Smooth muscle cell (in vitro differentiated cells): ENCODE measurements at regions not wholly inside any gene's neighbourhood (a gene's known extent, or its start where the extent isn't known, plus 50 kb on each side); places are given as distances from the start of the nearest gene placed in this dataset.
A peak's percentile ranks its signal among the peaks of the same experiment; 100 is the strongest.

Experiments
- DNase-seq: peaks from one replicate; lab custom pipeline; 2025; ENCODE audit not compliant: unreplicated experiment; lab: John Stamatoyannopoulos, UW
- H2AFZ ChIP-seq: fragments of 200-600 bp; sonication (generic); 2 replicates; pipeline ENCODE4 v1.6.0; 2016; ENCODE audit warnings: antibody characterized with exemption, low read depth, mild to moderate bottlenecking
- H3F3A ChIP-seq: fragments of 200-600 bp; sonication (generic); 2 replicates; pipeline ENCODE4 v1.6.0; 2017; ENCODE audit warnings: antibody characterized with exemption, low read depth
- H3K27ac ChIP-seq: fragments of 200-600 bp; sonication (generic); 2 replicates; pipeline ENCODE4 v1.5.1; 2016; ENCODE audit warnings: low read depth, mild to moderate bottlenecking
- H3K27me3 ChIP-seq: fragments of 200-600 bp; sonication (generic); 2 replicates; pipeline ENCODE4 v1.6.1; 2016; ENCODE audit warnings: low read depth, mild to moderate bottlenecking
- H3K36me3 ChIP-seq: fragments of 200-600 bp; sonication (generic); 2 replicates; pipeline ENCODE4 v1.5.1; 2016; ENCODE audit warnings: low read depth
- H3K4me1 ChIP-seq: fragments of 200-600 bp; sonication (generic); 2 replicates; pipeline ENCODE4 v1.5.1; 2016; ENCODE audit warnings: low read depth
- H3K4me2 ChIP-seq: fragments of 200-600 bp; sonication (generic); 2 replicates; pipeline ENCODE4 v1.6.0; 2016; ENCODE audit warnings: mild to moderate bottlenecking
- H3K4me3 ChIP-seq: fragments of 200-600 bp; sonication (generic); 2 replicates; pipeline ENCODE4 v1.5.1; 2016; ENCODE audit warnings: mild to moderate bottlenecking
- H3K79me2 ChIP-seq: fragments of 200-600 bp; sonication (generic); 2 replicates; pipeline ENCODE4 v1.6.0; 2016; ENCODE audit warnings: low read depth, mild to moderate bottlenecking
- H3K9ac ChIP-seq: fragments of 200-600 bp; sonication (generic); 2 replicates; pipeline ENCODE4 v1.6.0; 2016; ENCODE audit warnings: low read depth
- H3K9me3 ChIP-seq: fragments of 200-600 bp; sonication (generic); replicated peaks from 2 replicates; pipeline ENCODE4 v1.5.1; 2016; ENCODE audit warnings: low read depth
- H4K20me1 ChIP-seq: fragments of 200-600 bp; sonication (generic); 2 replicates; pipeline ENCODE4 v1.6.0; 2016; ENCODE audit warnings: low read depth
- WGBS: methylation state at CpG from one replicate; pipeline ENCODE4 v1.1.7; 2016; ENCODE audit warnings: low lambda C conversion rate; 5-methylcytosine and 5-hydroxymethylcytosine counted together
- TF ChIP-seq, protein P1 (sequence below): fragments of 200-600 bp; sonication (generic); IDR thresholded peaks from 2 replicates; pipeline ENCODE4 v1.5.1; 2017; ENCODE audit warnings: borderline replicate concordance, mild to moderate bottlenecking, antibody characterized with exemption; ENCODE audit not compliant: insufficient read depth, poor library complexity, severe bottlenecking

DNA sequence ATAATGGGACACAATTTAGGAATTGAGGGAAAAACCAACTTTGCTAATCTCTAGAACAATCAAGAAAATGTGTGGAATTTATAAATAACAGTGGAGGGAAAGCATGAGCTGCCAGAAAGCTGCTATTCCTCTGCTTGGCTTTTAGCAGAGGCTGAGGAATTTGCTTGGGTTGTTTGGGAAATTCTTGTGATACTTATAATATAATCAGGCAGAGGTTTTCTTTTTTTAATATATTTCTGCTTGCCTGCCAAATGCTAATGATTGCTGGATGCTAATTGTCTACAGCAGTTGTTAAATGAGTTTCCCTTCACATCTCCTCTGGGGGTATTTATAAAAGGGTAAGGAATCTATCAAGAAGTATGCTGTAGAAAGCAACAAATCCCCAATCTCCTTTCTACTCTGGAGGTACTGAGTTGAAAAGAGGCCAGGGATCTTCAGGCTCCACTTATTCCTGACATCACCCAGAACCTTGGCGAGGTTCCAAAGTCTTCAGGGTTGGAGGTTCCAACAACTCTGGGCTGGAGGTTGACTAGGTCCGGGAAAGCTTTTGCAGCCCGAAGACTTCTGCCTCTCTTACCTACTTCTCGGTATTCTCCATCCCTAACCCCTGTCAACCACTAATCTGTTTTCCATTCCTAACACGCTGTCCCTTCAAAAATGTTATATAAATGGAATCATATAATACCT is 60.4 kb upstream of the TMED7 start:
- H3F3A ChIP-seq, result no peaks in the 10 kb centered on the region
- 89% methylated on average over 5 of the region's 5 CpGs for WGBS
- no peak overlapping the region for H3K27ac ChIP-seq
- H3K4me3 ChIP-seq, result no peak overlapping the region
- no peaks in the 10 kb centered on the region for H3K36me3 ChIP-seq
- H3K9me3 ChIP-seq, result no peaks in the 10 kb centered on the region
- no peaks in the 10 kb centered on the region for H3K79me2 ChIP-seq
- no peak for DNase-seq
- TF ChIP-seq, protein P1, sequence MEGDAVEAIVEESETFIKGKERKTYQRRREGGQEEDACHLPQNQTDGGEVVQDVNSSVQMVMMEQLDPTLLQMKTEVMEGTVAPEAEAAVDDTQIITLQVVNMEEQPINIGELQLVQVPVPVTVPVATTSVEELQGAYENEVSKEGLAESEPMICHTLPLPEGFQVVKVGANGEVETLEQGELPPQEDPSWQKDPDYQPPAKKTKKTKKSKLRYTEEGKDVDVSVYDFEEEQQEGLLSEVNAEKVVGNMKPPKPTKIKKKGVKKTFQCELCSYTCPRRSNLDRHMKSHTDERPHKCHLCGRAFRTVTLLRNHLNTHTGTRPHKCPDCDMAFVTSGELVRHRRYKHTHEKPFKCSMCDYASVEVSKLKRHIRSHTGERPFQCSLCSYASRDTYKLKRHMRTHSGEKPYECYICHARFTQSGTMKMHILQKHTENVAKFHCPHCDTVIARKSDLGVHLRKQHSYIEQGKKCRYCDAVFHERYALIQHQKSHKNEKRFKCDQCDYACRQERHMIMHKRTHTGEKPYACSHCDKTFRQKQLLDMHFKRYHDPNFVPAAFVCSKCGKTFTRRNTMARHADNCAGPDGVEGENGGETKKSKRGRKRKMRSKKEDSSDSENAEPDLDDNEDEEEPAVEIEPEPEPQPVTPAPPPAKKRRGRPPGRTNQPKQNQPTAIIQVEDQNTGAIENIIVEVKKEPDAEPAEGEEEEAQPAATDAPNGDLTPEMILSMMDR, result no peak
- H3K27me3 ChIP-seq, result no peaks in the 10 kb centered on the region
- no peaks in the 10 kb centered on the region for H4K20me1 ChIP-seq
- peaks cover 8% of the 10 kb centered on the region for H3K4me1 ChIP-seq
- H3K4me2 ChIP-seq, result no peak overlapping the region
- H3K9ac ChIP-seq, result no peak overlapping the region
- peak overlapping the region; percentile 66 for H2AFZ ChIP-seq

DNA sequence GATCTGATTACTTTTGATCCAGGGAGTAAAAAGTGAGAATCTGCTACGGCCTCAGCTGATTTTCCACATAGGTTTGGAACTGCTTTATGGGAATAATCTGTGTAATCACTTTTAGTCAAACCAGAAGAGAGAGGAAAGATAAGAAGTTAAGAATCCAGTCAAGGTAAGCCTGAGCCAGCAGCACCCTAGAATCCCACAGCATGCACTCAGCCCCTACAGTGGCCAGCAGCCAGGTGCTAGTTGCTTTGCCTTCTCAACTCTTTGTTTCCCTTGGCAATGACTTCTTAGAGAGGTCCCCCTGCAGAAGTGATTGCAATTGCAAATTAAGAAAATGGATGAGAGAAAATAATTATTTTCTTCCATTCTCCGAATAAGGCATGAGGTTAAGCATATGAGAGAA is 59.7 kb upstream of the TMED7 start:
- Histone ChIP-seq H3K27me3 (no peaks in the 10 kb centered on the region), H3K4me2 (no peak overlapping the region), H3K9me3 (no peaks in the 10 kb centered on the region), H3K36me3 (no peaks in the 10 kb centered on the region), H3K9ac (no peak overlapping the region), H3K4me3 (no peak overlapping the region), H3K79me2 (no peaks in the 10 kb centered on the region), H2AFZ (no peak overlapping the region), H3K4me1 (peaks cover 8% of the 10 kb centered on the region), H3F3A (no peaks in the 10 kb centered on the region), H4K20me1 (no peaks in the 10 kb centered on the region), H3K27ac (no peak overlapping the region)
- no peak for DNase-seq
- 76% methylated on average over 2 of the region's 2 CpGs for WGBS
- TF ChIP-seq, protein P1, result no peak

DNA sequence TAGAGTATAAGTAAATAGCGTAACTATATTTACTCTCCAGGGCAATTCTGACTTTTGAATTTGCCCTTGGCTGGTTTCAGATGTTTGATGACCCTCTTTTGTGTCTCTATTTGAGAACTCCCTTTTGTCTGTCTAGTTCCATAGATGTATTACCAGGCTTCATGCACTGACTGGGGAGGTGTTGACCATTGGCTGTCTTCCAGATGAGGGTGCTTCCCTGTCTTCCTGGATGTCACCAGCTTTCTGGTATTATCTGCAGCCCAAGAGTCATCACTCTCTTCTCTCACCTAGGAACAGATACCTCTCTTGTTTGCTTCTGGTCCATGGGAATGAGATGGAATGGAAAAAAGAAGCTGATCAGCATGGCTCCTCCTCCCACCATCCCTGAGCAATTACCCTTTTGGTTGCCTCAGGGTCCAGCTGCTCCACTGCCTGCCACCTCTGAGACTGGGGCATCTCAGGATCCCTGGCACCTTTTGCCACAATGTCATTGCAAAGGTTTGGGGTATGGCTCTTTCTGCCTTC is 58.7 kb upstream of the TMED7 start:
- Histone ChIP-seq H3K27ac (no peak overlapping the region), H3K9me3 (no peaks in the 10 kb centered on the region), H3K79me2 (no peaks in the 10 kb centered on the region), H2AFZ (no peak overlapping the region), H3K4me1 (peaks cover 8% of the 10 kb centered on the region), H3K4me3 (no peak overlapping the region), H3K4me2 (no peak overlapping the region), H3K9ac (no peak overlapping the region), H3F3A (no peaks in the 10 kb centered on the region), H3K36me3 (no peaks in the 10 kb centered on the region), H4K20me1 (no peaks in the 10 kb centered on the region), H3K27me3 (no peaks in the 10 kb centered on the region)
- 89% methylated on average over 1 of the region's 1 CpG for WGBS
- no peak for DNase-seq
- TF ChIP-seq, protein P1, result no peak

DNA sequence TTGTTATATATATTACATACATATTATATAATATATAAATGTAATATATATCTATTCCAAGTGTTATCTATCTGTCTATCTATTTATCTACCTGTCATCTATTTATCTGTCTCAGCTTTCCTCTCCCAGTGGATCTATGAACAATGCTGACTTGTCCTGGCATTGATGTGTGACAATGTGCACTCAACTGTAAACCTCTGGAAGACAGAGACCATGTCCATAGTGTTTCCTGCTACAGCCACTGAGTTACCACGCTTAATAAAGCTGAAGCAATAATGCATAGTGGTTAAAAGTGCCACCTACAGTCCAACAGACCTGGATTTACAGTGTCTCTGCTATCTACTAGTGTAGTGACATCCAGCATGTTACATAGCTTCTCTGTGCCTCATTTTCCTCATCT is 57.2 kb upstream of the TMED7 start:
- 75% methylated on average over 1 of the region's 1 CpG for WGBS
- Histone ChIP-seq H4K20me1 (no peaks in the 10 kb centered on the region), H3K36me3 (no peaks in the 10 kb centered on the region), H3K9me3 (no peaks in the 10 kb centered on the region), H3K4me2 (no peak overlapping the region), H3K4me3 (no peak overlapping the region), H3K27ac (no peak overlapping the region), H2AFZ (no peak overlapping the region), H3K9ac (no peak overlapping the region), H3K79me2 (no peaks in the 10 kb centered on the region), H3K27me3 (no peaks in the 10 kb centered on the region), H3F3A (no peaks in the 10 kb centered on the region), H3K4me1 (peaks cover 8% of the 10 kb centered on the region)
- TF ChIP-seq, protein P1, result no peak
- DNase-seq, result no peak
